PC-3 (cell line): ENCODE measurements at regions not wholly inside any gene's neighbourhood (a gene's known extent, or its start where the extent isn't known, plus 50 kb on each side); places are given as distances from the start of the nearest gene placed in this dataset.

Source experiments
- ATAC-seq: fragments of 200-7000 bp; cut with Tn5 transposase; 2 replicates; pipeline ENCODE4 v1.9.1; 2020; ENCODE audit warnings: mild to moderate bottlenecking, moderate library complexity
- BruUV-seq: library from RNA; stranded (reverse); fragments of 400-500 nt; replicated peaks from 2 replicates; lab custom pipeline; 2021; lab: Mats Ljungman, UMichigan
- CTCF ChIA-PET: fragments of 300-600 bp; sonication (Branson Sonifier 250); formaldehyde crosslinking; loops from one replicate; lab custom pipeline; 2022; ENCODE audit warnings: antibody characterized with exemption; lab: Charles Lee
- POLR2A ChIA-PET: fragments of 300-600 bp; sonication (Branson Sonifier 250); formaldehyde crosslinking; loops from one replicate; lab custom pipeline; 2022; ENCODE audit warnings: antibody characterized with exemption; ENCODE audit not compliant: unreplicated experiment; lab: Charles Lee
- DNase-seq: peaks from one replicate; pipeline ENCODE4 v3.0.0-alpha.2; 2015
- H2AFZ ChIP-seq: fragments of 300-600 bp; sonication (generic); 2 replicates; pipeline ENCODE4 v1.6.0; 2016; ENCODE audit warnings: antibody characterized with exemption, low read length
- H3F3A ChIP-seq: fragments of 300-600 bp; sonication (generic); one replicate; pipeline ENCODE4 v1.6.0; 2017; ENCODE audit warnings: antibody characterized with exemption, low read length, control low read depth, mild to moderate bottlenecking; ENCODE audit not compliant: unreplicated experiment
- H3K27ac ChIP-seq: fragments of 300-600 bp; sonication (generic); 2 replicates; pipeline ENCODE4 v1.5.1; 2016; ENCODE audit warnings: mild to moderate bottlenecking, low read length
- H3K27me3 ChIP-seq: fragments of 300-600 bp; sonication (generic); 2 replicates; pipeline ENCODE4 v1.6.1; 2016; ENCODE audit warnings: low read length, mixed read lengths
- H3K36me3 ChIP-seq: fragments of 300-600 bp; sonication (generic); 2 replicates; pipeline ENCODE4 v1.6.1; 2016; ENCODE audit warnings: low read depth, mixed run types, low read length, mixed read lengths
- H3K4me1 ChIP-seq: fragments of 300-600 bp; sonication (generic); 2 replicates; pipeline ENCODE4 v1.5.1; 2016; ENCODE audit warnings: low read length; ENCODE audit not compliant: insufficient read depth
- H3K4me2 ChIP-seq: fragments of 300-600 bp; sonication (generic); 2 replicates; pipeline ENCODE4 v1.6.0; 2016; ENCODE audit warnings: low read length
- H3K4me3 ChIP-seq: fragments of 300-600 bp; sonication (generic); 2 replicates; pipeline ENCODE4 v1.5.1; 2016; ENCODE audit warnings: mild to moderate bottlenecking, low read length, mixed read lengths
- H3K79me2 ChIP-seq: fragments of 300-600 bp; sonication (generic); 2 replicates; pipeline ENCODE4 v1.6.1; 2017; ENCODE audit warnings: low read length, mixed read lengths
- H3K9ac ChIP-seq: fragments of 300-600 bp; sonication (generic); 2 replicates; pipeline ENCODE4 v1.6.0; 2016; ENCODE audit warnings: mild to moderate bottlenecking, low read length
- H3K9me2 ChIP-seq: fragments of 300-600 bp; sonication (generic); replicated peaks from 2 replicates; pipeline ENCODE4 v1.6.1; 2016; ENCODE audit warnings: mixed run types, low read length, mixed read lengths
- H3K9me3 ChIP-seq: fragments of 300-600 bp; sonication (generic); 2 replicates; pipeline ENCODE4 v1.6.1; 2016; ENCODE audit warnings: low read length, mixed read lengths
- H4K20me1 ChIP-seq: fragments of 300-600 bp; sonication (generic); 2 replicates; pipeline ENCODE4 v1.6.1; 2016; ENCODE audit warnings: low read length, mixed read lengths
- CTCF ChIP-seq: fragments of 300-600 bp; sonication (generic); conservative IDR thresholded peaks from 2 replicates; pipeline ENCODE4 v1.5.1; 2017; ENCODE audit warnings: antibody characterized with exemption, low read depth, mild to moderate bottlenecking, low read length
- EZH2 ChIP-seq: fragments of 300-600 bp; sonication (generic); IDR thresholded peaks from one replicate; pipeline ENCODE4 v1.6.1; 2017; ENCODE audit warnings: antibody characterized with exemption, mild to moderate bottlenecking, low read length; ENCODE audit not compliant: unreplicated experiment
- EZH2phosphoT487 ChIP-seq: fragments of 300-600 bp; sonication (generic); IDR thresholded peaks from 2 replicates; pipeline ENCODE4 v1.6.1; 2018; ENCODE audit warnings: mild to moderate bottlenecking, antibody characterized with exemption, low read length, borderline replicate concordance
- intact Hi-C: fragments of 100-400 bp; cut with micrococcal nuclease; formaldehyde crosslinking; loops from 2 replicates; pipeline ENCODE4 v1.9.0; 2023

GRCh38 chr17:5640726-5641125, 56.4 kb upstream of the NLRP1 start:
- ATAC-seq, result no peak

GRCh38 chr17:5642752-5643151, 58.4 kb upstream of the NLRP1 start:
- Histone ChIP-seq H3K9me3 (no peaks in the 10 kb centered on the region), H3K4me1 (peaks cover 9% of the 10 kb centered on the region; the same call in 1 of the 2 replicates), H3K9me2 (no peaks in the 10 kb centered on the region), H3K4me3 (no peak overlapping the region), H3K79me2 (no peaks in the 10 kb centered on the region), H2AFZ (no peak overlapping the region), H3K36me3 (no peaks in the 10 kb centered on the region), H3K4me2 (no peak overlapping the region), H3K27me3 (no peaks in the 10 kb centered on the region), H3K9ac (no peak overlapping the region), H4K20me1 (no peaks in the 10 kb centered on the region), H3K27ac (no peak overlapping the region), H3F3A (no peaks in the 10 kb centered on the region)
- ATAC-seq (no peak), DNase-seq (no peak)
- BruUV-seq, result no TSS peak
- TF ChIP-seq CTCF (no peak), EZH2phosphoT487 (no peak), EZH2 (no peak)
- intact Hi-C loops, result no loop called here
- ChIA-PET CTCF (no interaction called here), POLR2A (no interaction called here)

More at GRCh38 chr17:5640726-5641125, 56.4 kb upstream of the NLRP1 start:
- H3F3A ChIP-seq, result no peaks in the 10 kb centered on the region
- H3K79me2 ChIP-seq, result no peaks in the 10 kb centered on the region
- no TSS peak for BruUV-seq
- H4K20me1 ChIP-seq, result no peaks in the 10 kb centered on the region
- intact Hi-C loops, result no loop called here
- ChIA-PET CTCF (no interaction called here), POLR2A (no interaction called here)
- peaks cover 9% of the 10 kb centered on the region; the same call in 1 of the 2 replicates for H3K4me1 ChIP-seq
- no peak overlapping the region for H2AFZ ChIP-seq
- no peak for TF ChIP-seq CTCF
- no peak for TF ChIP-seq EZH2phosphoT487
- no peak for TF ChIP-seq EZH2
- no peaks in the 10 kb centered on the region for H3K36me3 ChIP-seq
- no peak overlapping the region for H3K4me3 ChIP-seq
- no peaks in the 10 kb centered on the region for H3K27me3 ChIP-seq
- DNase-seq, result no peak
- no peaks in the 10 kb centered on the region for H3K9me2 ChIP-seq
- H3K9me3 ChIP-seq, result no peaks in the 10 kb centered on the region
- no peak overlapping the region for H3K4me2 ChIP-seq
- H3K9ac ChIP-seq, result no peak overlapping the region
- no peak overlapping the region for H3K27ac ChIP-seq

GRCh38 chr17:5644065-5644464, 59.8 kb upstream of the NLRP1 start:
- no peak for TF ChIP-seq CTCF
- TF ChIP-seq EZH2, result no peak
- no peak for TF ChIP-seq EZH2phosphoT487
- ATAC-seq (no peak), DNase-seq (no peak)
- Histone ChIP-seq H3K27ac (no peak overlapping the region), H3K27me3 (no peaks in the 10 kb centered on the region), H3K4me3 (no peak overlapping the region), H3K4me1 (peaks cover 1% of the 10 kb centered on the region; the same call in 1 of the 2 replicates), H2AFZ (no peak overlapping the region), H3K4me2 (no peak overlapping the region), H3K9me2 (no peaks in the 10 kb centered on the region), H3K9me3 (no peaks in the 10 kb centered on the region), H4K20me1 (no peaks in the 10 kb centered on the region), H3K36me3 (no peaks in the 10 kb centered on the region), H3F3A (no peaks in the 10 kb centered on the region), H3K79me2 (no peaks in the 10 kb centered on the region), H3K9ac (no peak overlapping the region)
- ChIA-PET POLR2A (no interaction called here), CTCF (no interaction called here)
- no TSS peak for BruUV-seq
- intact Hi-C loops, result no loop called here
